ENCODE measurements at regions not wholly inside any gene's neighbourhood (a gene's known extent, or its start where the extent isn't known, plus 50 kb on each side); places are given as distances from the start of the nearest gene placed in this dataset.

GRCh38 chr16:6524501-6524900, 808.1 kb upstream of the RBFOX1 start:
- TF ChIP-seq, protein P1, sequence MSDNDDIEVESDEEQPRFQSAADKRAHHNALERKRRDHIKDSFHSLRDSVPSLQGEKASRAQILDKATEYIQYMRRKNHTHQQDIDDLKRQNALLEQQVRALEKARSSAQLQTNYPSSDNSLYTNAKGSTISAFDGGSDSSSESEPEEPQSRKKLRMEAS (IDR thresholded peaks at IDR 0.05): no peak
- TF ChIP-seq ZBTB7A (IDR thresholded peaks at IDR 0.05; ENCODE audit: low read depth) (no peak), TAF1 (IDR thresholded peaks at IDR 0.05; ENCODE audit: low read depth) (no peak), CEBPB (IDR thresholded peaks at IDR 0.05) (no peak), CREB1 (IDR thresholded peaks at IDR 0.05; ENCODE audit: low read depth) (no peak), RAD21 (IDR thresholded peaks at IDR 0.05; ENCODE audit: low read depth) (no peak), TEAD4 (IDR thresholded peaks at IDR 0.05) (no peak), EP300 (IDR thresholded peaks at IDR 0.05; ENCODE audit: borderline replicate concordance) (no peak), YY1 (IDR thresholded peaks at IDR 0.05; ENCODE audit: low read depth) (no peak), FOXM1 (IDR thresholded peaks at IDR 0.05; ENCODE audit: borderline replicate concordance, low read depth) (no peak), NFIC (IDR thresholded peaks at IDR 0.05) (no peak)
- TF ChIP-seq, protein P2, sequence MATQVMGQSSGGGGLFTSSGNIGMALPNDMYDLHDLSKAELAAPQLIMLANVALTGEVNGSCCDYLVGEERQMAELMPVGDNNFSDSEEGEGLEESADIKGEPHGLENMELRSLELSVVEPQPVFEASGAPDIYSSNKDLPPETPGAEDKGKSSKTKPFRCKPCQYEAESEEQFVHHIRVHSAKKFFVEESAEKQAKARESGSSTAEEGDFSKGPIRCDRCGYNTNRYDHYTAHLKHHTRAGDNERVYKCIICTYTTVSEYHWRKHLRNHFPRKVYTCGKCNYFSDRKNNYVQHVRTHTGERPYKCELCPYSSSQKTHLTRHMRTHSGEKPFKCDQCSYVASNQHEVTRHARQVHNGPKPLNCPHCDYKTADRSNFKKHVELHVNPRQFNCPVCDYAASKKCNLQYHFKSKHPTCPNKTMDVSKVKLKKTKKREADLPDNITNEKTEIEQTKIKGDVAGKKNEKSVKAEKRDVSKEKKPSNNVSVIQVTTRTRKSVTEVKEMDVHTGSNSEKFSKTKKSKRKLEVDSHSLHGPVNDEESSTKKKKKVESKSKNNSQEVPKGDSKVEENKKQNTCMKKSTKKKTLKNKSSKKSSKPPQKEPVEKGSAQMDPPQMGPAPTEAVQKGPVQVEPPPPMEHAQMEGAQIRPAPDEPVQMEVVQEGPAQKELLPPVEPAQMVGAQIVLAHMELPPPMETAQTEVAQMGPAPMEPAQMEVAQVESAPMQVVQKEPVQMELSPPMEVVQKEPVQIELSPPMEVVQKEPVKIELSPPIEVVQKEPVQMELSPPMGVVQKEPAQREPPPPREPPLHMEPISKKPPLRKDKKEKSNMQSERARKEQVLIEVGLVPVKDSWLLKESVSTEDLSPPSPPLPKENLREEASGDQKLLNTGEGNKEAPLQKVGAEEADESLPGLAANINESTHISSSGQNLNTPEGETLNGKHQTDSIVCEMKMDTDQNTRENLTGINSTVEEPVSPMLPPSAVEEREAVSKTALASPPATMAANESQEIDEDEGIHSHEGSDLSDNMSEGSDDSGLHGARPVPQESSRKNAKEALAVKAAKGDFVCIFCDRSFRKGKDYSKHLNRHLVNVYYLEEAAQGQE (IDR thresholded peaks at IDR 0.05; ENCODE audit: low read depth): no peak

Measured in Ishikawa (cell line).